Keratinocyte (primary cell): ENCODE measurements at regions not wholly inside any gene's neighbourhood (a gene's known extent, or its start where the extent isn't known, plus 50 kb on each side); places are given as distances from the start of the nearest gene placed in this dataset.

Source experiments
- EZH2 ChIP-seq: IDR thresholded peaks from one replicate; pipeline ENCODE4 v1.6.1; 2012; ENCODE audit warnings: inconsistent platforms, mild to moderate bottlenecking, low read length, moderate library complexity
- TF ChIP-seq, protein P1 (sequence below), 3 experiments: IDR thresholded peaks in 1 of 3; conservative IDR thresholded peaks in 1 of 3; optimal IDR thresholded peaks in 1 of 3; 2 replicates in 2 of 3; 3 replicates in 1 of 3; pipeline versions ENCODE3 to v1.5.1; 2011; ENCODE audit warnings: low read length in 3 of 3, mild to moderate bottlenecking in 3 of 3, moderate library complexity in 2 of 3, control low read depth in 1 of 3, inconsistent platforms in 1 of 3; ENCODE audit not compliant: insufficient read depth in 2 of 3; ENCODE audit errors: extremely low read depth in 1 of 3

DNA sequence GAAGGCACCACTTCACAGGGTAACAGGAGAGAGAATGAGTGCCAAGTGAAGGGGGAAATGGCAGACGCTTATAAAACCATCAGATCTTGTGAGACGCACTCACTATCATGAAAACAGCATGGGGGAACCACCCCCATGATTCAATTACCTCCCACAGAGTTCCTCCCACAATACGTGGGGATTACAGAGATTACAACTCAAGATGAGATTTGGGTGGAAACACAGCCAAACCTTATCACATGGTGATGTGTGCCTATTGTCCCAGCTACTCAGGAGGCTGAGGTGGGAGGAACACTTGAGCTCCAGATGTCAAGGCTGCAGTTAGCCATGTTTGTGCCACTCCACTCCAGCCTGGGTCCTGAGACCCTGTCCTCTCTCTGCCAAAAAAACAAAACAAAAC, 56.0 kb upstream of the DSCAM start:
- no peak for TF ChIP-seq EZH2
- TF ChIP-seq, protein P1, sequence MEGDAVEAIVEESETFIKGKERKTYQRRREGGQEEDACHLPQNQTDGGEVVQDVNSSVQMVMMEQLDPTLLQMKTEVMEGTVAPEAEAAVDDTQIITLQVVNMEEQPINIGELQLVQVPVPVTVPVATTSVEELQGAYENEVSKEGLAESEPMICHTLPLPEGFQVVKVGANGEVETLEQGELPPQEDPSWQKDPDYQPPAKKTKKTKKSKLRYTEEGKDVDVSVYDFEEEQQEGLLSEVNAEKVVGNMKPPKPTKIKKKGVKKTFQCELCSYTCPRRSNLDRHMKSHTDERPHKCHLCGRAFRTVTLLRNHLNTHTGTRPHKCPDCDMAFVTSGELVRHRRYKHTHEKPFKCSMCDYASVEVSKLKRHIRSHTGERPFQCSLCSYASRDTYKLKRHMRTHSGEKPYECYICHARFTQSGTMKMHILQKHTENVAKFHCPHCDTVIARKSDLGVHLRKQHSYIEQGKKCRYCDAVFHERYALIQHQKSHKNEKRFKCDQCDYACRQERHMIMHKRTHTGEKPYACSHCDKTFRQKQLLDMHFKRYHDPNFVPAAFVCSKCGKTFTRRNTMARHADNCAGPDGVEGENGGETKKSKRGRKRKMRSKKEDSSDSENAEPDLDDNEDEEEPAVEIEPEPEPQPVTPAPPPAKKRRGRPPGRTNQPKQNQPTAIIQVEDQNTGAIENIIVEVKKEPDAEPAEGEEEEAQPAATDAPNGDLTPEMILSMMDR (optimal IDR thresholded peaks at IDR 0.05 in 1 of 3, IDR thresholded peaks at IDR 0.05 in 1 of 3, conservative IDR thresholded peaks at IDR 0.05 in 1 of 3; ENCODE audit: extremely low read depth in 1 of 3, insufficient read depth in 2 of 3, low read length in 3 of 3): no peak
